Skeletal muscle tissue (tissue), 3 donors: ENCODE measurements at regions not wholly inside any gene's neighbourhood (a gene's known extent, or its start where the extent isn't known, plus 50 kb on each side); places are given as distances from the start of the nearest gene placed in this dataset.

Source experiments
- H3K27ac ChIP-seq: one replicate; pipeline ENCODE4 v1.7.0; 2013; ENCODE audit warnings: mild to moderate bottlenecking, low read depth, low read length, inconsistent platforms
- H3K27me3 ChIP-seq, 3 donors: one replicate each; pipeline ENCODE4 v1.7.0; 2013; ENCODE audit warnings: low read length in 3 of 3; ENCODE audit not compliant: control insufficient read depth in 3 of 3, insufficient read depth in 3 of 3
- H3K36me3 ChIP-seq, 3 donors: one replicate each; pipeline ENCODE4 v1.7.0; 2013; ENCODE audit warnings: low read length in 3 of 3; ENCODE audit not compliant: control insufficient read depth in 3 of 3, insufficient read depth in 3 of 3
- H3K4me1 ChIP-seq, 3 donors: one replicate each; pipeline ENCODE4 v1.7.0; 2013; ENCODE audit warnings: low read length in 3 of 3, mild to moderate bottlenecking in 3 of 3; ENCODE audit not compliant: control insufficient read depth in 3 of 3, insufficient read depth in 3 of 3
- H3K4me3 ChIP-seq, 3 donors: one replicate each; pipeline ENCODE4 v1.7.0; 2013; ENCODE audit warnings: low read length in 3 of 3
- H3K9ac ChIP-seq, 3 donors: one replicate each; pipeline ENCODE4 v1.7.0; 2013; ENCODE audit warnings: low read length in 3 of 3, mild to moderate bottlenecking in 3 of 3, moderate library complexity in 2 of 3, low read depth in 1 of 3
- H3K9me3 ChIP-seq, 3 donors: one replicate each; pipeline ENCODE4 v1.7.0; 2013; ENCODE audit warnings: low read length in 3 of 3; ENCODE audit not compliant: control insufficient read depth in 3 of 3
- donor health status: Osteomylitis.

- H3K27me3 ChIP-seq: no peaks in the 10 kb centered on the region
- no peaks in the 10 kb centered on the region for H3K9me3 ChIP-seq
- no peak overlapping the region for H3K27ac ChIP-seq
- no peak overlapping the region for H3K9ac ChIP-seq
- no peaks in the 10 kb centered on the region for H3K36me3 ChIP-seq
- H3K4me3 ChIP-seq: no peak overlapping the region
- H3K4me1 ChIP-seq: no peaks in the 10 kb centered on the region
Observed at GRCh38 chr2:41375901-41376300, 671.9 kb upstream of the PKDCC start.

DNA sequence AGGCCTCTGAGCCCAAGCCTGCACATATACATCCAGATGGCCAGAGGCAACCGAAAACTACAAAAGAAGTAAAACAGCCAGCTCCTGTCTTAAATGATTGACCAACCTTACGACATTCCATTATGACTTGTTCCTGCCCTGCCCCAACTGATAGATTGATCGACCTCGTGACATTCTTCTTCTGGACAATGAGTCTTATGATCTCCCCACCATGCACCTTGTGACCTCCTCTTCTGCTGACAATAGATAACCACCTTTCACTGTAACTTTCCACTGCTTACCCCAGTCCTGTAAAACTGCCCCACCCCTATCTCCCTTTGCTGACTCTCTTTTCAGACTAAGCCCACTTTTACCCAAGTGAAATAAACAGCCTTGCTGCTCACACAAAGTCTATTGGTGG, 670.0 kb upstream of the PKDCC start:
- Histone ChIP-seq H3K9ac (no peak overlapping the region), H3K27ac (no peak overlapping the region), H3K4me1 (no peaks in the 10 kb centered on the region), H3K9me3 (no peaks in the 10 kb centered on the region), H3K36me3 (no peaks in the 10 kb centered on the region), H3K27me3 (no peaks in the 10 kb centered on the region), H3K4me3 (no peak overlapping the region)

- H3K9ac ChIP-seq: no peak overlapping the region
- no peak overlapping the region for H3K4me3 ChIP-seq
- no peaks in the 10 kb centered on the region for H3K9me3 ChIP-seq
- H3K36me3 ChIP-seq: no peaks in the 10 kb centered on the region
- no peaks in the 10 kb centered on the region for H3K27me3 ChIP-seq
- H3K4me1 ChIP-seq: no peaks in the 10 kb centered on the region
- no peak overlapping the region for H3K27ac ChIP-seq
Observed at GRCh38 chr2:41378420-41378819, 669.4 kb upstream of the PKDCC start.

GRCh38 chr2:41379496-41380221, 668.2 kb upstream of the PKDCC start:
- H3K4me3 ChIP-seq: no peak overlapping the region
- H3K27me3 ChIP-seq: no peaks in the 10 kb centered on the region
- no peaks in the 10 kb centered on the region for H3K9me3 ChIP-seq
- H3K4me1 ChIP-seq: no peaks in the 10 kb centered on the region
- H3K9ac ChIP-seq: no peak overlapping the region
- H3K36me3 ChIP-seq: no peaks in the 10 kb centered on the region
- H3K27ac ChIP-seq: no peak overlapping the region

GRCh38 chr2:41381701-41382100, 666.1 kb upstream of the PKDCC start:
- no peaks in the 10 kb centered on the region for H3K27me3 ChIP-seq
- H3K27ac ChIP-seq: no peak overlapping the region
- no peaks in the 10 kb centered on the region for H3K36me3 ChIP-seq
- no peaks in the 10 kb centered on the region for H3K4me1 ChIP-seq
- no peak overlapping the region for H3K4me3 ChIP-seq
- H3K9me3 ChIP-seq: no peaks in the 10 kb centered on the region
- no peak overlapping the region for H3K9ac ChIP-seq

DNA sequence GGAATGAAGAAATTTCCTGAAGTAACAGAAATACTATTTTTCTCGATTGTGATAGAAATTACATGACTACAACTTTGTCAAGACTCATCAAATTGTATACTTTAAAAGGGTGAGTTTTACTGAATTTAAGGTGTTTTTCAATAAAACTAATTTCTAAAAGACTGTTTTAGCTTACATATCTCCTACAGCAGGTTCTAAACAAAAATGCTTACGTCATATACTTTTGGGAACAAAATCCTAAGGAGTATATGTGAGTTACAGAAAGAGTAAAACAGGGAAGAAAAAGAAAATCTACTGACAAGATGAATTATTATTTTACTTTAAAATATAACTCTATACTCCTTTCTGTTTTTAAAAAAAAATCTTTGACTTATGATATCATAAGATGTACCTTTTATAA, 660.3 kb upstream of the PKDCC start:
- no peaks in the 10 kb centered on the region for H3K4me1 ChIP-seq
- no peak overlapping the region for H3K27ac ChIP-seq
- no peaks in the 10 kb centered on the region for H3K9me3 ChIP-seq

GRCh38 chr2:41393621-41394020, 654.2 kb upstream of the PKDCC start:
- peaks cover 0 to 3% (median 0%) of the 10 kb centered on the region in 3 donors for H3K9me3 ChIP-seq
- H3K36me3 ChIP-seq: no peaks in the 10 kb centered on the region
- H3K4me1 ChIP-seq: no peaks in the 10 kb centered on the region
- no peak overlapping the region for H3K9ac ChIP-seq
- H3K27ac ChIP-seq: no peak overlapping the region
- no peak overlapping the region for H3K4me3 ChIP-seq
- no peaks in the 10 kb centered on the region for H3K27me3 ChIP-seq

More for the DNA sequence above, 660.3 kb upstream of the PKDCC start:
- Histone ChIP-seq H3K9ac (no peak overlapping the region), H3K36me3 (no peaks in the 10 kb centered on the region), H3K27me3 (no peaks in the 10 kb centered on the region), H3K4me3 (no peak overlapping the region)

- no peaks in the 10 kb centered on the region for H3K36me3 ChIP-seq
- H3K4me3 ChIP-seq: no peak overlapping the region
- no peaks in the 10 kb centered on the region for H3K4me1 ChIP-seq
- no peak overlapping the region for H3K9ac ChIP-seq
- H3K27ac ChIP-seq: no peak overlapping the region
- no peaks in the 10 kb centered on the region for H3K27me3 ChIP-seq
- peaks cover 0 to 3% (median 0%) of the 10 kb centered on the region in 3 donors for H3K9me3 ChIP-seq
Observed at GRCh38 chr2:41394541-41394940, 653.3 kb upstream of the PKDCC start.

- peaks cover 0 to 3% (median 0%) of the 10 kb centered on the region in 3 donors for H3K9me3 ChIP-seq
- no peaks in the 10 kb centered on the region for H3K27me3 ChIP-seq
- H3K9ac ChIP-seq: no peak overlapping the region
- no peaks in the 10 kb centered on the region for H3K4me1 ChIP-seq
- H3K4me3 ChIP-seq: no peak overlapping the region
- no peaks in the 10 kb centered on the region for H3K36me3 ChIP-seq
- no peak overlapping the region for H3K27ac ChIP-seq
Observed at GRCh38 chr2:41395692-41396091, 652.1 kb upstream of the PKDCC start.

DNA sequence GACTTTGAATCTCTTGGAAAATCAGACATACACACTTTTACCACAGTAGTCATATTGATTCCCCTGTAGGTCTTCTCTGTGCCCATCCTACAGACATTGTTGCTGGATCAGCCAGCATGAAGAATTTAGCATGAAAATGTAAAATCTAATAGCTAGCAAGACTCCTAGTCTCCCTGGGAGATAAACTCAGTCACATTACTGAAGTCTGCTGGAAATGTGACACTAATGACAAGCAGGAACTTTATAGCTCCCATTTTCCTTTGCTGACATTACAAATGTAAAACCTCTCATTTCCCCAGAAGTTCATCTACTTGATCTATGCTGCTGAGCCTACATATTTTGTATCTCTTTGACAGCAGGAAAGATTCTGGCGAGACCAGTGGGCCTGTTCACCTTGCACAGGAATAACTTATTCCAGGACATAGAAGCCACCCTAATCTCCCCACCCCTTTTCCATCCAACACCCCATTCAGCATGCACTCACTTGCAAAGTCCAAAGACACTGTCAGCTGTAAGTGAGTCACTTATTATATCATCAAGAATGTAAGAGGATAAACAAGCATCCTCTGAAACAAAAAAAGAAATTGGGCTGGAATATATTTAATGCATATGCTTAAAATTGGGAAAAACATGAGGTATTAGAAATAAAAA, 648.3 kb upstream of the PKDCC start:
- Histone ChIP-seq H3K36me3 (no peaks in the 10 kb centered on the region), H3K9me3 (peaks cover 0 to 3% (median 0%) of the 10 kb centered on the region in 3 donors), H3K4me3 (no peak overlapping the region), H3K27ac (no peak overlapping the region), H3K27me3 (no peaks in the 10 kb centered on the region), H3K4me1 (no peaks in the 10 kb centered on the region), H3K9ac (no peak overlapping the region)
